Testis (tissue), 2 donors: ENCODE measurements at regions not wholly inside any gene's neighbourhood (a gene's known extent, or its start where the extent isn't known, plus 50 kb on each side); places are given as distances from the start of the nearest gene placed in this dataset.

Experiments
- CTCF ChIP-seq, 3 experiments: fragments of 450-650 bp in 2 of 3; fragments of 200-600 bp in 1 of 3; sonication (generic) in 1 of 3; IDR thresholded peaks; one replicate each; pipeline ENCODE4 v1.5.1; 2016 to 2019; ENCODE audit warnings: antibody characterized with exemption in 3 of 3, mild to moderate bottlenecking in 2 of 3, moderate library complexity in 1 of 3
- POLR2A ChIP-seq: fragments of 450-650 bp; IDR thresholded peaks from one replicate; pipeline ENCODE4 v1.6.1; 2017; ENCODE audit warnings: antibody characterized with exemption, mild to moderate bottlenecking, moderate library complexity

- TF ChIP-seq CTCF (IDR thresholded peaks at IDR 0.05) (no peak), POLR2A (no peak)
Observed at GRCh38 chr5:125088522-125089105, 342.2 kb upstream of the ZNF608 start.
